Activated CD4-positive, alpha-beta T cell treated with anti-CD3 and anti-CD28 coated beads for 48 hours (primary cell): ENCODE measurements at regions not wholly inside any gene's neighbourhood (a gene's known extent, or its start where the extent isn't known, plus 50 kb on each side); places are given as distances from the start of the nearest gene placed in this dataset.
"Not testable (repeated sequence)": the region's sequence is repeated elsewhere in the genome, so short reads cannot be mapped to it uniquely, and the experiment has no call there.

Experiments
- DNase-seq: peaks from one replicate; pipeline ENCODE4 v3.0.0-alpha.2; 2020

- DNase-seq = no peak
Observed at GRCh38 chr4:124459196-124459940, 253.2 kb downstream of the ANKRD50 start.

GRCh38 chr4:124459941-124460310, 252.6 kb downstream of the ANKRD50 start:
- DNase-seq = no peak

- not testable (repeated sequence) for DNase-seq
Observed at GRCh38 chr4:124461592-124461991, 250.9 kb downstream of the ANKRD50 start.

GRCh38 chr4:124462954-124463828, 249.3 kb downstream of the ANKRD50 start:
- no peak for DNase-seq

GRCh38 chr4:124464836-124465235, 247.7 kb downstream of the ANKRD50 start:
- DNase-seq = no peak

GRCh38 chr4:124468360-124468759, 244.2 kb downstream of the ANKRD50 start:
- no peak for DNase-seq

GRCh38 chr4:124469981-124470380, 242.6 kb downstream of the ANKRD50 start:
- no peak for DNase-seq

- DNase-seq = no peak
Observed at GRCh38 chr4:124478470-124478869, 234.1 kb downstream of the ANKRD50 start.

- no peak for DNase-seq
Observed at GRCh38 chr4:124480061-124480460, 232.5 kb downstream of the ANKRD50 start.

GRCh38 chr4:124481123-124481522, 231.4 kb downstream of the ANKRD50 start:
- no peak for DNase-seq

- no peak for DNase-seq
Observed at GRCh38 chr4:124483048-124483906, 229.3 kb downstream of the ANKRD50 start.

- no peak for DNase-seq
Observed at GRCh38 chr4:124484008-124484407, 228.5 kb downstream of the ANKRD50 start.

GRCh38 chr4:124484940-124485339, 227.6 kb downstream of the ANKRD50 start:
- no peak for DNase-seq

- no peak for DNase-seq
Observed at GRCh38 chr4:124486423-124486822, 226.1 kb downstream of the ANKRD50 start.

GRCh38 chr4:124487651-124488050, 224.9 kb downstream of the ANKRD50 start:
- DNase-seq = no peak

GRCh38 chr4:124491361-124492145, 221.0 kb downstream of the ANKRD50 start:
- DNase-seq = no peak

- DNase-seq = no peak
Observed at GRCh38 chr4:124499261-124499660, 213.3 kb downstream of the ANKRD50 start.

- DNase-seq = no peak
Observed at GRCh38 chr4:124501576-124501975, 211.0 kb downstream of the ANKRD50 start.

GRCh38 chr4:124504431-124504830, 208.1 kb downstream of the ANKRD50 start:
- no peak for DNase-seq

- no peak for DNase-seq
Observed at GRCh38 chr4:124505211-124505610, 207.3 kb downstream of the ANKRD50 start.

- DNase-seq = no peak
Observed at GRCh38 chr4:124509151-124509550, 203.4 kb downstream of the ANKRD50 start.

- DNase-seq = no peak
Observed at GRCh38 chr4:124514588-124514987, 197.9 kb downstream of the ANKRD50 start.
